8988T (cell line): ENCODE measurements at regions not wholly inside any gene's neighbourhood (a gene's known extent, or its start where the extent isn't known, plus 50 kb on each side); places are given as distances from the start of the nearest gene placed in this dataset.

Experiments used
- DNase-seq: peaks from one replicate; pipeline ENCODE4 v3.0.0; 2011

DNA sequence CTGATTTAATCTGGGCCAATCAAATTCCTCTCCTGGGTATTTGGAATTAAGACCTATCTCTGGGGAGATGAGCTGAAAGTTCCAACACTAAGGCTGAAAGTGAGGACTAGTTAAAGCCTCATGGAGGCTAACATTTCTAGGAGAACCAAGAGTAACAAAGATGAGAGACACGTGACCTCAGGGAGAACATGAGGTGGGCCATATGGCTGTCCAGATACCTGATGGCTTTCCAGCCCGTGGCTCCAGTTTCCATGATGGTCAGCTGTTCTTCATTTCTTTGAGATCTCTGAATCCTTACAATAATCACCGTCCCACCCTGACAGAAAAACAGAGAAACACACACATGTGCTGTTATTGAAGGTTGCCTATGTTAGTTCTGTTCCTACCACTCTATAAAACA, 66.1 kb downstream of the LEPR start:
- DNase-seq = no peak

DNA sequence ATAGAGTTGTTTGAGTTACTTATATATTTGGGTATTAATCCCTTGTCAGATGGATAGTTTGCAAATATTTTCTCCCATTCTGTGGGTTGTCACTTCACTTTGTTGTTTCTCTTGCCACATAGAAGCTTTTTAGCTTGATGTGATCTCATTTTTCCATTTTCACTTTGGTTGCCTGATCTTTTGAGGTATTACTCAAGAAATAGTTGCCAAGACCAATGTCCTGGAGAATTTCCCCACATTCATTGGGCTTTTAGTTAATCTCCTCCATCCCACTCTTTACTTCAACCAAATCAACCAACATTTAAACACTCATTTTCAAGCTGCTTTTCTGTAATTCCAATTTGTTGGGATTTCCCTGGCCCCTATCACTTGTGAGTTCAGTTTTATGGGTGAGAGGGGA, 69.0 kb downstream of the LEPR start:
- no peak for DNase-seq

DNA sequence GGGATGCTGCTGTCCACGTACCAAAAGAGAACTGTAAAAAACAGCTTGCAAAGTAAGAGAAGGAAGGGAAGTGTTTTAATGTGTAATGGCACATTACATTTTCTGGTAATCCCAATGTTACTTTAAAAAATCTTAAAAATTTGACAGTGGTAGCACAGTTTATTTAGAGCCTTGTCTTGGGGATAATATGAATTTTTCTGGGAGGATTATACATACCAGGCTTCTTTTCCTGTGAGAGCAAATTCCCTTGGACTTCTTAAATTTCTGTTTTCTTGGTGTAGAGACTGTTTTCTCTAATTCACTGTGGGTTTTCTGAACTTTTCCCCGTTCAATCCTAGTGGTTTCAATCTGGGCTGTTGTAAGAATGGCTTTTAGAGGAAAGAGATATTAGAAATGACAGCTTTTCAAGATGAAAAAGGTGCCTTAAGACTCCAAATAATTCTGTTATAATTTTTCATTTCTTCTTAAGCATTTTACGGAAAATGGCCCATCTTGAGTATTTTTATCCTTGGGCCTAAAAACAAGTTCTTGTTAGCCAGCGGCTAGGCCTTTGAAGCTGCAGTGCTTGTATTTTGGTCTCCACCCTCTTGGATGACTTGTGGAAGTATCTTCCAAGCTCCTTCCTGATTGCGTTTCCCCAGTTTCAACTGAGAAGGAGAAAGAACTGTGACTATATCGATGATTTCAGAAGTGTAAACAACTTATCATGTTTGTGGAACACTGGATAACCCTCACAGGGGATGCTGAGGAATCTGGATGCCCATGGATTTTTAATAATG, 70.0 kb downstream of the LEPR start:
- DNase-seq = no peak

DNA sequence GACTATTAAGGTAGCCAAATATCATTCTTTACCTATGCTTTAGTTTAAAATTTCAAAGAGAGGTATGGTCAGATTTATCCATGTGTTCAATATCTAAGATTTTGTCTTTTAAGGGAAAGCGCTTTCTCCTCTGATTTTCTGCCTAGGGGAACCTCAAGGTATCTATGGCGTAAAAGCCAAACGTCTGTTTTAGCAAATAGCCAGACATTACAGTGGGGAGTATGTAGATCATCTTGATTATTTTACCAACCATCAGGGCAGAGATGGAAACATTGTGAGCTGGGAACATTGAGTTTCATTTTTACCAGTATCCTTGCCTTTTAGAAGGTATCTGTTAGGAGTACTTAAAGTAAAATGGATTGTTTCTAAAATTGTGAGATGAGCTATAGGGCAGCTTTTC, 71.0 kb downstream of the LEPR start:
- no peak for DNase-seq

DNA sequence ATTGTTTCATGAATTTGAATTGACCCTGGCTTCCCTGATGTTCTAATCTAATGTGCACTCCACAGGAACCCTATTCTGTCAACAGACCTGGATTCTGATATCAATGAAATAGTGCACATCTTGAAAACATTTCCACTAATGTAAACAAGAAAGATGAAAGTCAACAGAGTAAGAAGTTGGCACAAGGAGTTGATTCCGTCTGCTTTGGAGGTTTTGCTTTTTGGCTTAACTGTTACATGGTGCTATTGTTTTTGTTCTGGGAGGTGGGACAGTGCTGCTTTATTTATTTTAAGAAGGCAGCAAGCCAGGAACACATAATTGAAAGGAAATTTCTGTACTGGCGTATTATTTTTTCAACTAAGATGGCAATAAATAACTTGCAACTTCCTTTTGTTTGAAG, 73.3 kb downstream of the LEPR start:
- DNase-seq = no peak

DNA sequence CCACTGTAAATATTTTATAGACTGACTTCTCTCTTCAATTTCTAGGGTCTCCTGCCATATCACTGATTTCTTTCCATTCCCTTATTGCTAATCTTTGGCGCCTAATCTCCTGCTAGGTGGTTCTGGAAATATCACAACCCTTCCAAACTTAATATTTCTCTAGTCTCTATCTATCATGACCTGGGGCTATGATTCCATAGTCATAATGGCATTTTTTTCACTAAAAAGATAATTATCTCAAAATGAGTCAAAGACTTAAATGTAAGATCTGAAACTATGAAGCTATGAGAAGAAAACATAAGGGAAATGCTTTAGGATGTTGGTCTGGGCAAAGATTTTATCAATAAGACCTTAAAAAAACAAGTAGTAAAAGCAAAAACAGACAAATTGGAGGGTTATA, 74.2 kb downstream of the LEPR start:
- DNase-seq = no peak

DNA sequence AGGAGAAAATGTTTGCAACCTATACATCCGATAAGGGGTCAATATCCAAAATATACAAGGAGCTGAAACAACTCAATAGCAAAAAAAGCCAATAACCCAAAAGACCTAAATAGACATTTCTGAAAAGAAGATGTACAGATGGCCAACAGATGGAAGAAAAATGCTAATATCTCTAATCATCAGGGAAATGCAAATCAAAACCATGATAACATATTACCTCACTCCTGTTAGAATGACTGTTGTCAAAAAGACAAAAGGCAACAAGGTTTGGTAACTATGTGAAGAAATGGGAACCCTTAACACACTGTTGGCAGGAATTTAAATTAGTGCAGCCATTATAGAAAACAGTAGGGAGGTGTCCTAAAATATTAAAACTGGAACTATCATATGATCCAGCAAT, 74.7 kb downstream of the LEPR start:
- DNase-seq = no peak

DNA sequence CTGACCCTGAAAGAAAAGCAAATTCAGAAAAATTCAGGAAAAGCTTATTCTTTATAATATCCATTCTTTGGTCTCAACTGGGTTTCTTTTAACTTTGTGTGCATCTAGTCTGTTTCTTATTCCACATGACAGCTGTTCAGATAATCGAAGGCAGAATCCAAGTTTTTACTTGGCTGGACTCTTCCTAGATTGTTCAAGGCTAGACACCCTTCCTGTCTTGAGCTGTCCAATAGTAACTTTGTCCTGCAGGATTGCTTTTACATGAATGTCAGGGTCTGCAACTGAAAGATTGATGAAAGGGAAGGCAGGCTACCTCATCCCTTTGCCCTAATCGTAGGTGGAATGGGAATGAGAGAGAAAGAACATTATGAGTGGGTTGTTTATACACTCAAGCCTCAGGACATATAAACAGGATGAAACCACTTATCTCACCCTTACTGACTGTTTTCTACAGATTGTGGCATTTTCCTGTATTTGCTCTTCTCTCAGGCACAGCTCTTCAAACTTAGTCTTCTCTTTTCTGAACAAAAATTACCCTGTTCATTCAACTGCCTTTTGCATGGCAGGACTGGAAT, 76.9 kb downstream of the LEPR start:
- no peak for DNase-seq

DNA sequence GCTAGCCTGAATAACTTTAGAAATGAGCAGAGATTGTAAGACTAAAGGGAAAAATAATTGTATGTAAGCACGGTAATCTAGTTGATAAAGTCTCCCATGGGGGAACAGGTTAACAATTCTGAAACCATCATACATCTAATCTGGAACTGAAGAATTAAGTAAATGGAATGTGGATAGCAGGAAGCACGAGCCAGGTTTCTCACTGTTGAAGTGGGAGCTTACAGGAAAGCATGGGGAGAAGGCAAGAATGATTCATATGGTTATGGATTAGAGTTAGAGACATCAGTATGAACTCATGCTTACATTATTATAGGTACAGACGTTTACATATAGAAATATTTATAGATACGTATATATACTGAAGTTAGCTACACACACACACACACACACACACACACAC, 83.0 kb downstream of the LEPR start:
- no peak for DNase-seq

DNA sequence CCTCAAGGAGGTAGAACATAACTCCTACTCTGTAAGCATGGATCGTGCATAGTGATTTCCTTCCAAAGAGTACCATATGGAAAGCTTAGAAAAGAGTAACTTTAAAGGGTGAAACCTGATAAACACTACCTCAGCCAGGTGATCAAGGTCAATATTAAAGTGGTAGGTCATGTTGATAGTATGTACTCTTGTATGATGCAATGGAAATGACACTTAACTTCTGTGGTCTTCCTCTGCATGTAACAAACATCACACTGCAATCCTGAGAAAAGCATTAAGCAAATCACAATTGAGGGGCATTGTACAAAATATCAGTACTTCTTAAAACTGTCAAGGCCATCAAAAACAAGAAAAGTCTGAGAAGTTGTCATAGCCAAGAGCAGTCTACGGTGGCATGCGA, 83.8 kb downstream of the LEPR start:
- no peak for DNase-seq

DNA sequence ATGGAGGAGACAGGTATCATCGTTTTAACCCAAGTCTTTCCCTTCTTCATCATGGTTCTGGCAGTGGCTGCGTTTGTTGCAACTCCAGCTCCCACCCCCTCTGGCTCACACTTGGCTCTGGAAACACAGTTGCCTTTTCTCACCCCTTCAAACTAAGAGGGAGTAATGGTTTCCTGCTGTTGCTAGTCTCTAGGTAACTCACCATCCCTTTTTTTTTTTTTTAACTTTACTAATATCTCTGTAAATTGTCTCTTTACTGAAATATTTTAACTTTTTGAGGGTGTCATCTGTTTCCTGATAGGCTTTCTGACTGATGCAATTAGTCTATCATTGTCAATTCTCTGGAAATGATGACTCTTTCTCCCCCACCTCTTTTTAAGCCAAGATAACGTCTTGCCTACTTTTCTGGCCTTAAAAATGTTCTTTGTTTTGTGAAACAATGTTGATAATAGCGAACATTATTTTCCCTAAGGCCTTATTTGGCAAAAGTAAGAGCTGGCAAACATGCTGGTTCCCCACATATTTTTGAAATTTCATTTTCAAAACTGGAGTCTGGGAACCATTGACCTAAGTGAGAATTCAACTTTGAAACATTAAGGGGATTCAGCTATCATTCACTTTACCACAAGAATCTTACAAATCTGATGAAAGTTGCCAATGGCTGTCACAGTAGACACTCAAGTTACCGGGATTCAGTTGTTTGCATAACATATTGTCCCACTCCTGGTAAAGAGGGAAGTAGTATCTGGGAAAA, 85.3 kb downstream of the LEPR start:
- no peak for DNase-seq

DNA sequence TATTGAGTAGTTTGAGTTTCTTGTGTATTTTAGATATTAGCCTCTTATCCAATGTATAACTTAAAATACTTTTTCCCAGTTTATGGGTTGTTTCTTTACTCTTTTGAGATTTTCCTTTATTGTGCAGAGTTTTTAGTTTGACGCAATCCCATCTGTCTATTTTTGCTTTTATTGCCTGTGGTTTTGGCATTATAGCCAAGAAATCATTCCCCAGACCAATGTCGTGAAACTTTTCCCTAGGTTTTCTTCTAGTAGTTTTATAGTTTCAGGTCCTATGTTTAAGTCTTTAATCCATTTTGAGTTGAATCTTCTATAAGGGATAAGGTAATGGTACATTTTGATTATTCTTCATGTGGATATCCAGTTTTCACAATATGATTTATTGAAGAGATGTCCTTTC, 87.6 kb downstream of the LEPR start:
- DNase-seq = no peak

DNA sequence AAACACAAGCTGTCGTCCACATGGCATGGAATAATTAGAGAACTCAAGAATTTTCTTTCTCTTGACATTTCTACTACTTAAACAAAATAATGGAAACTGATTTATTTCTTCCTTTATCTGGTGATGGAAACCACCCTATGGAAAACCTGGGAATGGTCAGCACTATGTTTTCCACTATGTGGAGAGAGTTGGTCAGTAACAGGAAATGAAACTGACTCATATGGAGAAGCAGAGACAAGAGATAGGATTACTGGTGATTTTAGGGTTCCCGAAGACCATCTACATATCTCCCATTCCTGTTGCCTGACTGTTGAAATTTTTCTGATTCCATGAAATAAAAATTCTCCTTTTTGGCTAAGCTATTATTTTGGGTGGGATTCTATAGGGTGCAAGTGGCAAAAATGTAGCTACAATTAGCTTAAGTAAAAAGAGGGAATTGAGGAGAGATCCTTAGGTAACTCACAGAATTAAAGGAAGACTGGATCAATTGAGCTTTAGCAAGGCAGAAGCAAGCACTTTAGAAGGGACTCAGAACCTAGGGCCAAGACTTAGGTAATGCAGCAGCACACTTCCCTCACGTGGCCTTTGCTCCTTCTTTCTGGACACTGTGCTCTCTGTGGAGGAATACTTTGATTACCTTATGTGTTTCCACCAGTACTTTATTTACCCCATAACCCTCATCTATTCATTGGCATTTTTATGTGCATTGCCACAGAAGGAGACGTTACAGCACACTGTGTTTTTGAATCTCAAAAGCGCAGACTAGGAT, 89.6 kb downstream of the LEPR start:
- no peak for DNase-seq

DNA sequence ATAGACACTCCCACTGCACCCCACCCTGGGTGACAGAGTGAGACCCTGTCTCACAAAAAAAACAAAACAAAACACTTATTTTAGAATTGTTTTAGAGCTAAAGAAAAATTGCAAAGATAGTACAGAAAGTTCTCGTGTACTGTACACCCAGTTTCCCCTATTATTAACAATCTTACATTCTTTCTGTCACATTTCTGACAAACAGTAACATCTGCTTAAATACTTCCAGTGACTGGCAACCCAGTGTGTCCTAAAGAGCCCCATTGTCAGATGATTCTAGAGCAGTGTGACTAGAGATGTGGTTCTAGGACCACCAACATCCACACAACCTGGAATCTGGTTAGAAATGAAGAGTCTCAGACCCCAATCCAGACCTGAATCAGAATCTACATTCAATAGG, 90.5 kb downstream of the LEPR start:
- no peak for DNase-seq

DNA sequence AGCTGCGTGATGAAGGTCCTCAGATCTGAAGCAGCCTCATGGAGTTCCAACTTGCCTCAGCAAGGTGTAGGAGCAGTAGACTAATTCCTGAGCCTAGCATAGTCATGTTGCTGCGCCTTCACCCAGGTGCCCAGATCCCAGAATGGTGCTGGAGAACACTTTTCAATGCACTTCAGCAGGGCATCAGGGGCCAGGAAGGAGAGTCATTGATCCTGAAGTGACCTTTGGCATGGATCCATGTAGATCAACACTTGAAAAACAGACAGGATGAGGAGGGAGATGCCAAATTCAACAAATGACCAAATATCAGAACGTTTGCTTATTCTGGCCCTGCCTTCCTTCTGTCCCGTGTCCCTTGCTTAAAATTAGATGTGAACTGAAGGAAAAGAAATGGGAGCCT, 91.9 kb downstream of the LEPR start:
- no peak for DNase-seq

DNA sequence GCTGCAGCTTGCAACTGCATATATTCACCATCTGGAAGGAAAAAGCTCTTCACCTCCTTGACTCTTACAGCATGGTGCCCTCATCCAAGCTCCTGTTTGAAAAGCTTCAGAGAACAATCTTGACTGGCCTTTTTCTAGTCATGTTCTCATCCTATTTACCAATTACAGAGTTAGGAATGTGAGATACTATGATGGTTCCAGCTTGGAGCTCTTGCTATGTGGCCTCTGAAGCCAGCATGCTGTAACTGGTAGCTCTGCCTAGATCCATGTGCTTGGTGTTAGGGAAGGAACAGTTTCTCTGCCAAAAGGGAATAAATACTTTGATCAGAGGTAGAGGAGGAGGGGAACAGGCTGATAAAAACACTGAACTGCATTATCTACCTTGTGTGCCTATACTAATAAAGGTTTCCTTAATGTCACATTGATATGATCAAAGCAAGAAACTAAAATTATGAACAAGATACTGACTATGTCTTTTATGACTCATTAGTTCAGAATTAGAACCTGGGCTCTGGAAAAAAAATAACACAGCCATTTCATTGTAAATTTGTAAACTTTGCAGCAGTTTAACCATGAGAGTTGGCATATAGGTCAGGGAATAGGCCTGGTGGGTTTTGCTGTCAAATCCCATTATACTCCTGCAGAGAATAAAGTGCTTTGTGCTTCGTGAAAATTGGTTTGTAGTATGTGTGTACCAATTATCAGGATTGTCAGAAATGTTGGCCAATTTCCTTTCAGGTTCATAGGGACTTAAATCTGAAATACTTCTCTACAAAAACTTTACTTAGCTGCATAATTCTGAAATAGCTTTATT, 92.7 kb downstream of the LEPR start:
- no peak for DNase-seq

DNA sequence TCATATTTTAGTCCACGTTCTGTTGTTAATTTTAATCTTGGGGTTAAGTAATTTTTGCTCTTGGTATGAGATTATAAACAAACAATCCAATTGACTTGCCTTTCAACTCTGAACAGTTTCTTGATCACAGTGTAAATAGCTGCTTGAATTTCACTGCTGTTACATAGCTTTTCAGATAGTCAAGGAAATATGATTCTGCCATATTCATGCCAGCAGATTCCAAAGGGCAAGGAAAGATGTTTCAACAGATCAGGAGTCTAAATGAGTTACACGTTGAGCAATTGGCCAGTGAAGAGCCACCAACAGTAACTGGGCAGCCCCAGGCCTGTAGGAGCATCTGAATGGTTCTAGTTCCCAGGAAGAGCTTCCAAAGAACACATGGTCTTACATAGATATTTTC, 93.6 kb downstream of the LEPR start:
- DNase-seq = no peak

DNA sequence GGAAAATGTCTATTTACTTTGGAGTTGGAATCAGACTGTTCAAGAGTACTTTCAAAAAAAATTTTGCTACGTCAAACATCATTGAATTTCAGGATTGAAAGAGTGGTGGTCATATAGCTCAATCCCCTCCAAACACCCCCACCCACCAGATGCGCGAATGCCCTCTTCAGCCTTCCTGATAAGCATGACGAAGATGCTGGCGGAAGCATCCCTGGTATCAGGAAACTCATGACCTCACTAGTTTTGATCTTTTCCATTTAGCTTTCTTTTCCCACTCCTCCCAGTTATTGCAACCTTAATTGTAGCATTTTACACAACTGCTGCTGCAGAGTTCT, 104.4 kb downstream of the LEPR start:
- no peak for DNase-seq

DNA sequence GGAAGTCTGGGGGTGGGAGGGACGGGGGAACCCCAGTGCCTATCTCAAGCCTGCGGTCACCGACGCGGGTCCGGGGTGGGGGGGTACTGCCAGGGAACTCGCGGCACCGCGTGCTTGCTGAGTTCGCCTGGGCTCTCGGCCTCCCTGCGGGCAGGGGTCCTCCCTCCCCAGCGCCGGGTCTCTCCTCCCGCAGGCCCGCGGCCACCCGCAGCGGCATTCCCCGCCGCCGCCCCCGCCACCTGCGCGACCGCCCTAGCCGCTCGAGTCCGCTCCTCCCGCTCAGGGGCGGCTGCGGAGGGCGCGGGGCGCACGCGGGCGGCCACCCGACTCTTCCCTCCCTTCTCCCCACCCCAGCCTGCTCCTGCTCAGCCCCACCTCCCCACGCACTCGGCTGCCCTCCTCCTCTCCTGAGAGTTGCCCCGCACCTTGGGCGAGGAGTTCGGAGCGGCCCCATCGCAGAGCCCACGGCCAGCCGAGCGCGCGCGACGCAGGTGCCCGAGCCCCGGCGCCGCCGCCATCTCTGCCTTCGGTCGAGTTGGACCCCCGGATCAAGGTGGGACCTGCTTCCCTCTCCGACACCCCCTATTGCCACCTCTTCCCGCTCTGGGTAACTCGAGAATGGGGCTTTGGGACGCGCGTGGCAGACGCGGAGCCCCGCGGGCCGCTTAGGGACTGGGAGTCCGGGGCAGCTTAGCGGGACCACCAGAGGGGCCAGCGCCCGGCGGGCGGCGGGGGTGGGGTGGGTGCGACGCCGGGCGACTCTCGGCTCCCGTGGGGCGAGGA, 105.0 kb downstream of the LEPR start:
- no peak for DNase-seq

DNA sequence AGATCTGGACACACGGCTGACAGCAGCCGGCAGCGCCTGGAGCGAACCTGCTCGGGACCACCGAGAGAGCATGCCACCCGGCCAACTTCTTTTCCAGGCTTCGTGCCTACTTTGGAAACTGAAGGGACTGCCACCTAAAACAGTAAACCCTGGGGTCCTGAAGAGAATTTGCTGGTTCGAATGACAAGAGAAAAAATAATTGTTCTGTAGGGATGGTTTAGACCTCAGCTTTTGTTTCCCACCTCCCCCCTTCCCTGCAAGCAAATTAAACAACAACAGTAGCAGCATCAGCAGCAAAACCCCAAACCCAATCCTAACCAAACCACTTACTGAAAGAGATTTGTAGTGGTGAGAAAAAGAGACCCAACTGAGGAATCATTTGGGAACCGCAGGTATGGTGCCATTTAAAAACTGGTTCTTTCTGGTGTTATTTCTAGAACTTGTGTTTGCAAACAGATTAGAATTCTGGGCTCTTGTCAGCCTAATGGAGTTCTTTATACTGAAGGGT, 105.6 kb downstream of the LEPR start:
- no peak for DNase-seq

DNA sequence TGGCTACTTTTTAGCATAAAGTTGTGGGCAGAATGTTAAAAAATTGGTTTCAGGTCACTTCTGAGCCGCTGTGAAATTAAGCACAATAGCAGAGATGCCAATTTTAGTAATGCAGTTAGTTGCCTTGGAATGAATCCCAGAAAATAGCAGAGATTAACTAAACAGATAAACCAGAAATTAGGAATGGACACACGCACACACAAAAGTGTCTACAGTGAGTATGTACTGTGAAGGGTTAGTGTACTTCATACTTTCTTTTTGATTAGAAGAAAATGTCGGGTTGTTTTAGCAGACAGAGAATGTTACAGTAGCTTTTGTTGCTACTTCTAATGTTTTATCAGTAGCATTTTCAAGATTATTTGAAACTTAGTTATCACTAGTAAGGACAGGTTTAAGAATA, 106.7 kb downstream of the LEPR start:
- DNase-seq = no peak
